Naive thymus-derived CD4-positive, alpha-beta T cell (primary cell): ENCODE measurements at regions not wholly inside any gene's neighbourhood (a gene's known extent, or its start where the extent isn't known, plus 50 kb on each side); places are given as distances from the start of the nearest gene placed in this dataset.

Source experiments
- ATAC-seq: fragments of 150-1000 bp; cut with Tn5 transposase; 2 replicates; pipeline ENCODE4 v1.10.0; 2021; ENCODE audit warnings: mild to moderate bottlenecking, moderate library complexity
- CTCF ChIA-PET: fragments of 350-600 bp; sonication (Branson Sonifier 250); formaldehyde crosslinking; loops from one replicate; lab custom pipeline; 2021; ENCODE audit warnings: antibody characterized with exemption; lab: Charles Lee
- POLR2A ChIA-PET: fragments of 350-600 bp; sonication (Branson Sonifier 250); formaldehyde crosslinking; loops from one replicate; lab custom pipeline; 2021; ENCODE audit warnings: antibody characterized with exemption, inconsistent platforms; lab: Charles Lee
- DNase-seq, 9 donors: peaks; one replicate each; pipeline versions ENCODE4 v3.0.0 to v3.0.0-alpha.2; 2020 to 2022; ENCODE audit warnings: mixed read lengths in 1 of 9
- H3K27ac ChIP-seq: one replicate; pipeline ENCODE4 v1.7.0; 2013; ENCODE audit warnings: mild to moderate bottlenecking, low read depth, low read length, moderate library complexity
- H3K27me3 ChIP-seq, 2 donors: one replicate each; pipeline ENCODE4 v1.7.0; 2013; ENCODE audit warnings: low read length in 2 of 2, mild to moderate bottlenecking in 2 of 2, moderate library complexity in 2 of 2; ENCODE audit not compliant: control insufficient read depth in 2 of 2, insufficient read depth in 2 of 2
- H3K36me3 ChIP-seq, 3 experiments: 1 replicate in 2 of 3; 2 replicates in 1 of 3; pipeline ENCODE4 v1.7.0; 2013; ENCODE audit warnings: low read length in 3 of 3, mild to moderate bottlenecking in 3 of 3, moderate library complexity in 1 of 3; ENCODE audit not compliant: insufficient read depth in 3 of 3, control insufficient read depth in 2 of 3
- H3K4me1 ChIP-seq, 2 donors: one replicate each; pipeline ENCODE4 v1.7.0; 2013; ENCODE audit warnings: low read length in 2 of 2, mild to moderate bottlenecking in 2 of 2, moderate library complexity in 1 of 2; ENCODE audit not compliant: control insufficient read depth in 2 of 2, insufficient read depth in 2 of 2
- H3K4me3 ChIP-seq: 2 replicates; pipeline ENCODE4 v1.7.0; 2013; ENCODE audit warnings: mild to moderate bottlenecking, low read length
- H3K9me3 ChIP-seq, 3 experiments: 1 replicate in 2 of 3; 2 replicates in 1 of 3; pipeline ENCODE4 v1.7.0; 2013; ENCODE audit warnings: low read length in 3 of 3; ENCODE audit not compliant: control insufficient read depth in 2 of 3
- H3K27ac Mint-ChIP-seq, 9 donors: one replicate each; pipeline ENCODE4 v1.8.0; 2020 to 2022; ENCODE audit warnings: mixed read lengths in 9 of 9, mild to moderate bottlenecking in 8 of 9, moderate library complexity in 5 of 9, inconsistent platforms in 2 of 9
- H3K27me3 Mint-ChIP-seq, 5 donors: one replicate each; pipeline ENCODE4 v1.8.0; 2021 to 2022; ENCODE audit warnings: mixed read lengths in 5 of 5, mild to moderate bottlenecking in 1 of 5
- H3K36me3 Mint-ChIP-seq, 5 donors: one replicate each; pipeline ENCODE4 v1.8.0; 2020 to 2022; ENCODE audit warnings: mixed read lengths in 5 of 5, mild to moderate bottlenecking in 3 of 5, inconsistent platforms in 1 of 5
- H3K4me1 Mint-ChIP-seq, 7 donors: one replicate each; pipeline ENCODE4 v1.8.0; 2020 to 2022; ENCODE audit warnings: mixed read lengths in 7 of 7, mild to moderate bottlenecking in 3 of 7, inconsistent platforms in 1 of 7
- H3K4me3 Mint-ChIP-seq, 10 donors: one replicate each; pipeline ENCODE4 v1.8.0; 2020 to 2022; ENCODE audit warnings: mild to moderate bottlenecking in 10 of 10, mixed read lengths in 10 of 10, moderate library complexity in 6 of 10, inconsistent platforms in 2 of 10
- H3K9me3 Mint-ChIP-seq, 11 donors: one replicate each; pipeline ENCODE4 v1.8.0; 2020 to 2022; ENCODE audit warnings: mixed read lengths in 11 of 11, mild to moderate bottlenecking in 4 of 11, inconsistent platforms in 1 of 11, moderate library complexity in 1 of 11
- intact Hi-C, 2 donors: fragments of 100-400 bp; cut with micrococcal nuclease; formaldehyde crosslinking; loops; one replicate each; pipeline ENCODE4 v1.15.1; 2023

GRCh38 chr9:36748322-36748899, 175.7 kb downstream of the MELK start:
- H3K27me3 ChIP-seq: peaks cover 0 to 2% of the 10 kb centered on the region in 2 donors
- no peak overlapping the region for H3K27ac ChIP-seq
- no peak overlapping the region for H3K4me3 ChIP-seq
- Mint-ChIP-seq H3K27ac (no peak overlapping the region), H3K4me3 (no peak overlapping the region), H3K4me1 (peaks cover 0 to 4% (median 0%) of the 10 kb centered on the region in 7 donors), H3K9me3 (peaks cover 0 to 6% (median 0%) of the 10 kb centered on the region in 11 donors), H3K27me3 (peaks cover 19 to 65% (median 59%) of the 10 kb centered on the region in 5 donors), H3K36me3 (no peaks in the 10 kb centered on the region)
- no peaks in the 10 kb centered on the region for H3K4me1 ChIP-seq
- intact Hi-C loops: no loop called here
- ATAC-seq (peak; percentile 27), DNase-seq (peak in 4 of 9 donors; percentile 12 to 41 (median 20))
- ChIA-PET CTCF (no interaction called here), POLR2A (interaction anchor here (0.7 kb wide), 1 partner anchor 143 kb away, joined by 3 read pairs; no protein-coding TSS in a partner anchor)
- H3K9me3 ChIP-seq: no peaks in the 10 kb centered on the region
- no peaks in the 10 kb centered on the region for H3K36me3 ChIP-seq

GRCh38 chr9:36749461-36749860, 176.8 kb downstream of the MELK start:
- ATAC-seq: no peak
- CTCF ChIA-PET: interaction anchor here (0.9 kb wide), 1 partner anchor 21 kb away, joined by 3 read pairs; no protein-coding TSS in a partner anchor

GRCh38 chr9:36750630-36751029, 177.9 kb downstream of the MELK start:
- Histone ChIP-seq H3K27ac (no peak overlapping the region), H3K9me3 (no peaks in the 10 kb centered on the region), H3K27me3 (peaks cover 0 to 2% of the 10 kb centered on the region in 2 donors), H3K4me1 (no peaks in the 10 kb centered on the region), H3K4me3 (no peak overlapping the region), H3K36me3 (no peaks in the 10 kb centered on the region)
- POLR2A ChIA-PET: no interaction called here
- DNase-seq (no peak), ATAC-seq (no peak)
- Mint-ChIP-seq H3K4me3 (no peak overlapping the region), H3K9me3 (peaks cover 0 to 6% (median 0%) of the 10 kb centered on the region in 11 donors), H3K36me3 (no peaks in the 10 kb centered on the region), H3K4me1 (peaks cover 0 to 4% (median 0%) of the 10 kb centered on the region in 7 donors), H3K27ac (no peak overlapping the region), H3K27me3 (peaks cover 22 to 78% (median 73%) of the 10 kb centered on the region in 5 donors)
- intact Hi-C loops: no loop called here
- CTCF ChIA-PET: no interaction called here

More at GRCh38 chr9:36749461-36749860, 176.8 kb downstream of the MELK start:
- Mint-ChIP-seq H3K4me3 (no peak overlapping the region), H3K27ac (no peak overlapping the region), H3K9me3 (peaks cover 0 to 6% (median 0%) of the 10 kb centered on the region in 11 donors), H3K4me1 (peaks cover 0 to 4% (median 0%) of the 10 kb centered on the region in 7 donors), H3K36me3 (no peaks in the 10 kb centered on the region), H3K27me3 (peaks cover 19 to 68% (median 67%) of the 10 kb centered on the region in 5 donors)
- H3K27me3 ChIP-seq: peaks cover 0 to 2% of the 10 kb centered on the region in 2 donors
- no peaks in the 10 kb centered on the region for H3K4me1 ChIP-seq
- POLR2A ChIA-PET: interaction anchor here (0.6 kb wide), 1 partner anchor 166 kb away, joined by 3 read pairs; no protein-coding TSS in a partner anchor
- intact Hi-C loops: no loop called here
- H3K36me3 ChIP-seq: no peaks in the 10 kb centered on the region
- H3K9me3 ChIP-seq: no peaks in the 10 kb centered on the region
- no peak overlapping the region for H3K4me3 ChIP-seq
- no peak overlapping the region for H3K27ac ChIP-seq
- DNase-seq: no peak

DNA sequence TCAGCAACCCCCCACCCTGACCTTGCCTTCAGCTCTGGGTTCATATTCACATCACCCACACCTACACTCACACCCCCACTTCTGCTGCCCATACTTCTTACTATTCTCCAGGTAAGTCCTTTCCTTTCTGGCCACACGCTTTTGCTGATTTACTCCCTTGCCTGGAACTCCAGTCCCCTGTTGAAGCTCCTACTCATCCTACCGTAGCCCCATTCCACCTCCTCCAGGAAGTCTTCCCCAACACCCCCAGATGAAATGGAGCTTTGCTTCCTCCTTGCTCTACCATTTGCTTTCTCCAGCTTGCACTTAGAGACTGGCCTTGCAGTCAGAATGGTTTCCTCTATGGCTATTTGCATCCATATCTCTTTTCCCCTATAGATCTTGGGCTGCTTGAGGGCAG, 182.3 kb downstream of the MELK start:
- H3K27me3 Mint-ChIP-seq: peaks cover 17 to 62% (median 55%) of the 10 kb centered on the region in 5 donors
- H3K4me1 ChIP-seq: no peaks in the 10 kb centered on the region
- H3K27ac ChIP-seq: no peak overlapping the region
- ChIA-PET POLR2A (no interaction called here), CTCF (no interaction called here)
- H3K27ac Mint-ChIP-seq: no peak overlapping the region
- DNase-seq: no peak
- H3K9me3 Mint-ChIP-seq: peaks cover 0 to 2% (median 0%) of the 10 kb centered on the region in 11 donors
- H3K36me3 ChIP-seq: no peaks in the 10 kb centered on the region
- no peaks in the 10 kb centered on the region for H3K36me3 Mint-ChIP-seq
- no peak overlapping the region for H3K4me3 Mint-ChIP-seq
- H3K9me3 ChIP-seq: no peaks in the 10 kb centered on the region
- no peak for ATAC-seq
- intact Hi-C loops: no loop called here
- no peaks in the 10 kb centered on the region for H3K27me3 ChIP-seq
- H3K4me3 ChIP-seq: no peak overlapping the region
- H3K4me1 Mint-ChIP-seq: no peaks in the 10 kb centered on the region

GRCh38 chr9:36759141-36759540, 186.4 kb downstream of the MELK start:
- POLR2A ChIA-PET: no interaction called here
- Histone ChIP-seq H3K9me3 (no peaks in the 10 kb centered on the region), H3K36me3 (no peaks in the 10 kb centered on the region), H3K4me1 (no peaks in the 10 kb centered on the region), H3K4me3 (no peak overlapping the region), H3K27me3 (no peaks in the 10 kb centered on the region), H3K27ac (no peak overlapping the region)
- H3K4me3 Mint-ChIP-seq: no peak overlapping the region
- H3K27ac Mint-ChIP-seq: no peak overlapping the region
- ATAC-seq: no peak
- no peaks in the 10 kb centered on the region for H3K36me3 Mint-ChIP-seq
- CTCF ChIA-PET: no interaction called here
- no peaks in the 10 kb centered on the region for H3K4me1 Mint-ChIP-seq
- peaks cover 0 to 1% (median 0%) of the 10 kb centered on the region in 11 donors for H3K9me3 Mint-ChIP-seq
- no peak for DNase-seq
- intact Hi-C loops: no loop called here
- peaks cover 9 to 55% (median 32%) of the 10 kb centered on the region in 5 donors for H3K27me3 Mint-ChIP-seq

- Histone ChIP-seq H3K4me3 (no peak overlapping the region), H3K27me3 (no peaks in the 10 kb centered on the region), H3K9me3 (no peaks in the 10 kb centered on the region), H3K27ac (no peak overlapping the region), H3K36me3 (no peaks in the 10 kb centered on the region), H3K4me1 (no peaks in the 10 kb centered on the region)
- CTCF ChIA-PET: no interaction called here
- no peak overlapping the region for H3K4me3 Mint-ChIP-seq
- H3K36me3 Mint-ChIP-seq: no peaks in the 10 kb centered on the region
- DNase-seq: no peak
- no peak overlapping the region for H3K27ac Mint-ChIP-seq
- intact Hi-C loops: loop anchor here in 1 of 2 donors (10.0 kb wide), 1 partner anchor 1155 kb away; the partner anchor contains the start of gene TESK1
- ATAC-seq: no peak
- no peaks in the 10 kb centered on the region for H3K4me1 Mint-ChIP-seq
- POLR2A ChIA-PET: no interaction called here
- peaks cover 9 to 48% (median 29%) of the 10 kb centered on the region in 5 donors for H3K27me3 Mint-ChIP-seq
- H3K9me3 Mint-ChIP-seq: peaks cover 0 to 1% (median 0%) of the 10 kb centered on the region in 11 donors
Observed at GRCh38 chr9:36759976-36760375, 187.3 kb downstream of the MELK start.
